ENCODE measurements at regions not wholly inside any gene's neighbourhood (a gene's known extent, or its start where the extent isn't known, plus 50 kb on each side); places are given as distances from the start of the nearest gene placed in this dataset.

- TF ChIP-seq CTCF (optimal IDR thresholded peaks at IDR 0.05 in 1 of 3, IDR thresholded peaks at IDR 0.05 in 1 of 3, conservative IDR thresholded peaks at IDR 0.05 in 1 of 3; ENCODE audit: extremely low read depth in 1 of 3, insufficient read depth in 2 of 3, low read length in 3 of 3), result no peak
- TF ChIP-seq EZH2 (IDR thresholded peaks at IDR 0.05; ENCODE audit: low read length), result no peak
Observed at GRCh38 chr9:89887286-89887685, 282.5 kb downstream of the GADD45G start.

Data from keratinocyte (primary cell).